ENCODE measurements at regions not wholly inside any gene's neighbourhood (a gene's known extent, or its start where the extent isn't known, plus 50 kb on each side); places are given as distances from the start of the nearest gene placed in this dataset.

DNA sequence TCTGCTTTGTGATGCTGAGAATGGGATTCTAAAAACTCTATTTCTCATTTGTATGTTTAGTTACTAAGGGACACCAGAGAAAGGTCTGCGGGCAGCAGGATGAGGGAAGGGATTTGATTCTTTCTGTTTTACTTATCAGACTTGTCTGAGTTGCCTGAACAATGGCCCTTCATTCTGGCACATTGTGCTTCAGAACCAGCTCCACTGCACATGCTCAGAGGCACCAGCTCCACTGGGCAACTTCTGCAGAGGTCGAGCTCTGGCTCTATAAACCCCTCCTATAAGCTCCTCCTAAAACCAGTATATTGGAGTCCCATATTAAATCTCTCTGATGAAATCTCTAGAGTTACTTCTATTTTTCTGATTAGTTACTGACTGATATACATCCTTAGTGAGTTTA is 453.2 kb upstream of the CDIN1 start:
- TF ChIP-seq CTCF (IDR thresholded peaks at IDR 0.05): no peak
- no peak for TF ChIP-seq POLR2A (IDR thresholded peaks at IDR 0.05; ENCODE audit: low read depth)
- TF ChIP-seq EP300 (IDR thresholded peaks at IDR 0.05): no peak

Measured in esophagus muscularis mucosa (tissue), 4 donors.